Esophagus squamous epithelium (tissue), 5 donors: ENCODE measurements at regions not wholly inside any gene's neighbourhood (a gene's known extent, or its start where the extent isn't known, plus 50 kb on each side); places are given as distances from the start of the nearest gene placed in this dataset.

Experiments used
- DNase-seq: peaks from one replicate; lab custom pipeline; 2025; lab: John Stamatoyannopoulos, UW
- H3K27ac ChIP-seq, 4 donors: fragments of 200-600 bp; sonication (generic); one replicate each; pipeline ENCODE4 v1.5.1; 2016 to 2019; ENCODE audit warnings: mild to moderate bottlenecking in 1 of 4
- H3K27me3 ChIP-seq, 4 donors: fragments of 200-600 bp; sonication (generic); 1 replicate in 3 of 4; 2 replicates in 1 of 4; pipeline versions ENCODE4 v1.5.1 to v1.6.0; 2017 to 2021; ENCODE audit warnings: antibody characterized with exemption in 1 of 4
- H3K36me3 ChIP-seq, 3 donors: fragments of 200-600 bp; sonication (generic); one replicate each; pipeline ENCODE4 v1.5.1; 2016 to 2019
- H3K4me1 ChIP-seq, 3 donors: fragments of 200-600 bp; sonication (generic); one replicate each; pipeline ENCODE4 v1.5.1; 2017 to 2019
- H3K4me3 ChIP-seq, 4 donors: fragments of 200-600 bp; sonication (generic); 1 replicate in 3 of 4; 2 replicates in 1 of 4; pipeline ENCODE4 v1.5.1; 2016 to 2019; ENCODE audit warnings: mild to moderate bottlenecking in 2 of 4, moderate library complexity in 1 of 4
- H3K9me3 ChIP-seq, 3 donors: fragments of 200-600 bp; sonication (generic); one replicate each; pipeline ENCODE4 v1.5.1; 2016 to 2019
- POLR2A ChIP-seq, 4 donors: fragments of 450-650 bp; IDR thresholded peaks; one replicate each; pipeline ENCODE4 v1.6.1; 2017; ENCODE audit warnings: antibody characterized with exemption in 4 of 4, mild to moderate bottlenecking in 4 of 4, moderate library complexity in 3 of 4
- WGBS, 2 donors: methylation state at CpG; one replicate each; pipeline ENCODE4 v1.1.5; 2018; 5-methylcytosine and 5-hydroxymethylcytosine counted together
- intact Hi-C: fragments of 100-400 bp; cut with DNase I; formaldehyde crosslinking; loops from one replicate; pipeline ENCODE4 v1.15.0; 2022
- TF ChIP-seq, protein P1 (sequence below), 6 experiments: fragments of 450-650 bp in 4 of 6; fragments of 200-600 bp in 2 of 6; sonication (generic) in 2 of 6; IDR thresholded peaks; one replicate each; pipeline ENCODE4 v1.5.1; 2016 to 2019; ENCODE audit warnings: antibody characterized with exemption in 6 of 6, mild to moderate bottlenecking in 4 of 6, moderate library complexity in 4 of 6
- donor health status: DM: yes; HTN: yes; CAD: no.

DNA sequence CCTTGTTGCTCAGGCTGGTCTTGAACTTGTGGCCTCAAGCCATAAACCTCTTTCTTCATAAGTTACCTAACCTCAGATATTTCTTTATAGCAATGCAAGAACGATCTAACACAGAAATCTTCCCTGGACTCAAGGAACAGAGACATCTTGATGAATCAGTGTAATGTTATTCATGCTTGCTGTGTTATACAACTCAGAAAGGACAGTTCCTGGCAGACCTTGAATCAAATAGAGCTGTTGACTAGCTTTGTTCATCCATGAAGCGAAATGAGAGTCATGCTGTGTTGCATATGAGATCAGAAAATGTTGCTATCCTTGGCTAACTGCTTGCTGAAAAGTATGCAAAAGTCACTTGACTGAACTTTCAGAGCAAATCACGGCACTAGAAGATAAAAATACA is 72.6 kb upstream of the ARHGAP24 start:
- intact Hi-C loops = no loop called here
- DNase-seq = no peak
- Histone ChIP-seq H3K4me1 (no peaks in the 10 kb centered on the region), H3K36me3 (no peaks in the 10 kb centered on the region), H3K27me3 (no peaks in the 10 kb centered on the region), H3K27ac (no peak overlapping the region), H3K4me3 (no peak overlapping the region), H3K9me3 (no peaks in the 10 kb centered on the region)
- TF ChIP-seq POLR2A (IDR thresholded peaks at IDR 0.05) = no peak
- TF ChIP-seq, protein P1, sequence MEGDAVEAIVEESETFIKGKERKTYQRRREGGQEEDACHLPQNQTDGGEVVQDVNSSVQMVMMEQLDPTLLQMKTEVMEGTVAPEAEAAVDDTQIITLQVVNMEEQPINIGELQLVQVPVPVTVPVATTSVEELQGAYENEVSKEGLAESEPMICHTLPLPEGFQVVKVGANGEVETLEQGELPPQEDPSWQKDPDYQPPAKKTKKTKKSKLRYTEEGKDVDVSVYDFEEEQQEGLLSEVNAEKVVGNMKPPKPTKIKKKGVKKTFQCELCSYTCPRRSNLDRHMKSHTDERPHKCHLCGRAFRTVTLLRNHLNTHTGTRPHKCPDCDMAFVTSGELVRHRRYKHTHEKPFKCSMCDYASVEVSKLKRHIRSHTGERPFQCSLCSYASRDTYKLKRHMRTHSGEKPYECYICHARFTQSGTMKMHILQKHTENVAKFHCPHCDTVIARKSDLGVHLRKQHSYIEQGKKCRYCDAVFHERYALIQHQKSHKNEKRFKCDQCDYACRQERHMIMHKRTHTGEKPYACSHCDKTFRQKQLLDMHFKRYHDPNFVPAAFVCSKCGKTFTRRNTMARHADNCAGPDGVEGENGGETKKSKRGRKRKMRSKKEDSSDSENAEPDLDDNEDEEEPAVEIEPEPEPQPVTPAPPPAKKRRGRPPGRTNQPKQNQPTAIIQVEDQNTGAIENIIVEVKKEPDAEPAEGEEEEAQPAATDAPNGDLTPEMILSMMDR (IDR thresholded peaks at IDR 0.05) = no peak
- WGBS, 2 donors = 33 to 49% methylated on average over 3 of the region's 3 CpGs

DNA sequence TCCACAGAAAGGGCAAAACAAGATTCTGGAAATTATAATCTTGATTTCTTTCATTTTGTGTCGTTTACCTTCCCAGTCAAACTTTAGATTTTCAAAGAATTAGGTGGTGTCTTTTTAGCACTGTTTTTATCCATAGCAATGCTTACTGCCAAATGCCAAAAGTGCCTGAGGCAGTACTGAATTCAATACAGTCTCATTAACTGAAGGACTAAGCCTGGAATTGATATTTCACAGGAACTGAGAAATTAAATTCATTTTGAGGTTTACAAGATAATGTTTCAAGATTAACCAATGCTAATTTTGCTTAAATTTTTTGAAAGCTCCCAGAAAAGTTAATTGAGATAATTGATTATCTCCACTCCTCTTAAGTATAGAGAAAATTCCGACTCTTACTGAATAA is 68.8 kb upstream of the ARHGAP24 start:
- H3K27ac ChIP-seq = no peak overlapping the region
- no peaks in the 10 kb centered on the region for H3K4me1 ChIP-seq
- H3K4me3 ChIP-seq = no peak overlapping the region
- intact Hi-C loops = no loop called here
- no peak for DNase-seq
- TF ChIP-seq POLR2A (IDR thresholded peaks at IDR 0.05) = no peak
- TF ChIP-seq, protein P1 (IDR thresholded peaks at IDR 0.05) = no peak
- WGBS, 2 donors = 61 to 62% methylated on average over 2 of the region's 2 CpGs
- no peaks in the 10 kb centered on the region for H3K9me3 ChIP-seq
- no peaks in the 10 kb centered on the region for H3K36me3 ChIP-seq
- no peaks in the 10 kb centered on the region for H3K27me3 ChIP-seq

DNA sequence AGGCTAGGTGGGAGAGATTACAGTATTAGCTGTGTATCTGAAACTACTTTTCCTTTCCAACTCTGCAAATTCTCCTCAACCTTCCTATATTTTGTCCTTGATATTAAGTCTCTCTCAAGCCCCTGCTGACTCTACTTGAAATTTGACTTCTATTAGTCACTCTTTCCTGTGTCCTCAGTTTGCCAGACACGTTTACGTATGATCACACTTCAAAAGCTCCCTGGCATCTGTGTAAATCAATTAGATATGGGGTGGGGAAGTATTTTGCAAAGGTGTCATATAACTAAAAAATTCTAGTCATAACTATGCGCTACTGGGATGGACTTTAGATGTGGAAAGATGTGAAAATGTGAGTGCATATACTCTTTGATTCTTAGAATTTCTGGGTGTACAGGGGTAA is 67.4 kb upstream of the ARHGAP24 start:
- no peaks in the 10 kb centered on the region for H3K36me3 ChIP-seq
- no peak overlapping the region for H3K4me3 ChIP-seq
- H3K27me3 ChIP-seq = no peaks in the 10 kb centered on the region
- no peak for TF ChIP-seq POLR2A (IDR thresholded peaks at IDR 0.05)
- TF ChIP-seq, protein P1 (IDR thresholded peaks at IDR 0.05) = no peak
- no peak for DNase-seq
- 80 to 86% methylated on average over 3 of the region's 3 CpGs for WGBS, 2 donors
- intact Hi-C loops = no loop called here
- H3K4me1 ChIP-seq = no peaks in the 10 kb centered on the region
- H3K27ac ChIP-seq = no peak overlapping the region
- H3K9me3 ChIP-seq = no peaks in the 10 kb centered on the region

DNA sequence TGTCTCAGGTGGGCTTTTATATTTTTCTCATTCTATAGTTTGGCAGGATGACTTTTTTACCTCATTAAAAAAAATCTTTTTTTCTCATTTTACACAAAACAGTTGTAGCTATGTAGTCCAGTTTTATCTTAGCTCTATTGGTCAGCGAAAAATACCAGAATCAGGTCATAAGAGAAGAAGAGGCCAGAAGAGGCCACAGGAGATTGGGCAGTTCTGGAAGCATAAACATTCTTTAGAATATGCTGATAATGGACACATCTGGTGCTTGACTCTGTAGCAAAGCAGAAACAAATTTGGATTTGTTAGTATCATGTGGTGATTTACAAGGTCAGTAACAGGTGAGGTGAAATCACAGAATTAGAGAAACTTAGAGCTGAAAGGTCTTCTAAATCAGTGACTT is 66.6 kb upstream of the ARHGAP24 start:
- intact Hi-C loops = no loop called here
- DNase-seq = no peak
- TF ChIP-seq POLR2A (IDR thresholded peaks at IDR 0.05) = no peak
- TF ChIP-seq, protein P1 (IDR thresholded peaks at IDR 0.05) = no peak
- no peaks in the 10 kb centered on the region for H3K27me3 ChIP-seq
- no peaks in the 10 kb centered on the region for H3K36me3 ChIP-seq
- no peaks in the 10 kb centered on the region for H3K4me1 ChIP-seq
- no peak overlapping the region for H3K4me3 ChIP-seq
- H3K27ac ChIP-seq = no peak overlapping the region
- 74 to 95% methylated on average over 1 of the region's 1 CpG for WGBS, 2 donors
- H3K9me3 ChIP-seq = no peaks in the 10 kb centered on the region

DNA sequence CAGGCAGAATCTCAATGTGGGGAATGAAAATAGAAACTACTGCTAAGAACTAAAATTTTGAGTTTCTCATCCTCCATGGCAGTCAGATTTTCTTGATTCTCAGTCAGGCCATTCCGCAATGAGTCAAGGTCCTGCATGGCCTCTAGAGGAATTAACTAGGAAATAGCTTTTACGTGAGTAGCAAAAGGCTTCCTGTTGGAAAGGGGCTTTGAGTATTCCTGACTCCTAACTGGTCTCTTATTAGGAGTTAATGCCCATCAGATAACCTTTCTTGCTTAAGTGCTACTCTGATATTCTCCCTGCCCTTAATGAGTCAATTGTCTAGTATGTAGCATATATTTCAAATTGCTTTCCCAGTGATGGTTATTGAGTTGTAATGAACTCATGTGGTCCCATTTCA is 65.7 kb upstream of the ARHGAP24 start:
- H3K9me3 ChIP-seq = no peaks in the 10 kb centered on the region
- H3K27ac ChIP-seq = no peak overlapping the region
- TF ChIP-seq, protein P1 (IDR thresholded peaks at IDR 0.05) = no peak
- TF ChIP-seq POLR2A (IDR thresholded peaks at IDR 0.05) = no peak
- H3K36me3 ChIP-seq = no peaks in the 10 kb centered on the region
- no peak for DNase-seq
- WGBS, 2 donors = 81 to 87% methylated on average over 2 of the region's 2 CpGs
- no peaks in the 10 kb centered on the region for H3K27me3 ChIP-seq
- no peak overlapping the region for H3K4me3 ChIP-seq
- intact Hi-C loops = no loop called here
- H3K4me1 ChIP-seq = no peaks in the 10 kb centered on the region
